Panc1 (cell line): ENCODE measurements at regions not wholly inside any gene's neighbourhood (a gene's known extent, or its start where the extent isn't known, plus 50 kb on each side); places are given as distances from the start of the nearest gene placed in this dataset.
A peak's percentile ranks its signal among the peaks of the same experiment; 100 is the strongest.

ENCODE experiments used
- ATAC-seq: fragments of 200-7000 bp; cut with Tn5 transposase; 2 replicates; pipeline ENCODE4 v1.9.1; 2020; ENCODE audit warnings: mild to moderate bottlenecking, moderate library complexity
- BruUV-seq: library from RNA; stranded (reverse); fragments of 400-500 nt; replicated peaks from 2 replicates; lab custom pipeline; 2021; lab: Mats Ljungman, UMichigan
- CTCF ChIA-PET: fragments of 300-600 bp; sonication (Branson Sonifier 250); formaldehyde crosslinking; loops from one replicate; lab custom pipeline; 2022; ENCODE audit warnings: antibody characterized with exemption; lab: Charles Lee
- POLR2A ChIA-PET: fragments of 300-600 bp; sonication (Branson Sonifier 250); formaldehyde crosslinking; loops from one replicate; lab custom pipeline; 2022; ENCODE audit warnings: antibody characterized with exemption; lab: Charles Lee
- DNase-seq: peaks from one replicate; pipeline ENCODE4 v3.0.0-alpha.2; 2010; ENCODE audit warnings: low read depth, low spot score
- H3K27ac ChIP-seq: 2 replicates; pipeline ENCODE4 v1.5.1; 2011; ENCODE audit warnings: mild to moderate bottlenecking, low read length, inconsistent platforms
- H3K27me3 ChIP-seq: fragments of 200-500 bp; sonication (Bioruptor generic); 2 replicates; pipeline ENCODE4 v1.6.0; 2014; ENCODE audit warnings: low read length, inconsistent platforms; ENCODE audit not compliant: control insufficient read depth, insufficient read depth
- H3K36me3 ChIP-seq: fragments of 200-500 bp; sonication (Bioruptor generic); 2 replicates; pipeline ENCODE4 v1.5.1; 2014; ENCODE audit warnings: inconsistent platforms, mild to moderate bottlenecking, low read length, moderate library complexity; ENCODE audit not compliant: control insufficient read depth, insufficient read depth
- H3K4me1 ChIP-seq: 2 replicates; pipeline ENCODE4 v1.5.1; 2011; ENCODE audit warnings: inconsistent platforms, mild to moderate bottlenecking, low read length, moderate library complexity; ENCODE audit not compliant: control insufficient read depth, insufficient read depth
- H3K4me3 ChIP-seq, 2 experiments: 2 replicates each; pipeline ENCODE4 v1.5.1; 2011 to 2012; ENCODE audit warnings: low read depth in 2 of 2, low read length in 2 of 2, mild to moderate bottlenecking in 2 of 2, inconsistent platforms in 1 of 2, moderate library complexity in 1 of 2
- H3K9me3 ChIP-seq: fragments of 200-500 bp; sonication (Bioruptor generic); 2 replicates; pipeline ENCODE4 v1.5.1; 2014; ENCODE audit warnings: low read depth, mild to moderate bottlenecking, inconsistent platforms, low read length, moderate library complexity; ENCODE audit not compliant: control insufficient read depth, insufficient read depth
- POLR2AphosphoS5 ChIP-seq: IDR thresholded peaks from 2 replicates; pipeline ENCODE4 v1.6.1; 2012; ENCODE audit warnings: mild to moderate bottlenecking, low read depth, low read length, moderate library complexity
- SIN3A ChIP-seq: IDR thresholded peaks from 2 replicates; pipeline ENCODE4 v1.6.1; 2012; ENCODE audit warnings: low read depth, mild to moderate bottlenecking, low read length, moderate library complexity, borderline replicate concordance; ENCODE audit not compliant: insufficient read depth
- TCF7L2 ChIP-seq: IDR thresholded peaks from 2 replicates; pipeline ENCODE4 v1.6.1; 2011; ENCODE audit warnings: mild to moderate bottlenecking, low read depth, low read length, inconsistent platforms
- in situ Hi-C: cut with HindIII; loops from 2 replicates; pipeline ENCODE4 v1.10.0; 2016; ENCODE audit warnings: low sequenced_read_pairs, low pct_unique_long_range_greater_than_20kb
- intact Hi-C: fragments of 100-400 bp; cut with micrococcal nuclease; formaldehyde crosslinking; loops from one replicate; pipeline ENCODE4 v1.10.0; 2022; ENCODE audit not compliant: unreplicated experiment
- TF ChIP-seq, protein P1 (sequence below): fragments of 450-650 bp; IDR thresholded peaks from 2 replicates; pipeline ENCODE4 v1.5.1; 2017; ENCODE audit warnings: mild to moderate bottlenecking
- TF ChIP-seq, protein P2 (sequence below), 2 experiments: IDR thresholded peaks; 2 replicates each; pipeline ENCODE4 v1.6.1; 2011 to 2012; ENCODE audit warnings: low read depth in 2 of 2, control low read depth in 1 of 2, low read length in 1 of 2, mild to moderate bottlenecking in 1 of 2, moderate library complexity in 1 of 2; ENCODE audit not compliant: insufficient read depth in 1 of 2

DNA sequence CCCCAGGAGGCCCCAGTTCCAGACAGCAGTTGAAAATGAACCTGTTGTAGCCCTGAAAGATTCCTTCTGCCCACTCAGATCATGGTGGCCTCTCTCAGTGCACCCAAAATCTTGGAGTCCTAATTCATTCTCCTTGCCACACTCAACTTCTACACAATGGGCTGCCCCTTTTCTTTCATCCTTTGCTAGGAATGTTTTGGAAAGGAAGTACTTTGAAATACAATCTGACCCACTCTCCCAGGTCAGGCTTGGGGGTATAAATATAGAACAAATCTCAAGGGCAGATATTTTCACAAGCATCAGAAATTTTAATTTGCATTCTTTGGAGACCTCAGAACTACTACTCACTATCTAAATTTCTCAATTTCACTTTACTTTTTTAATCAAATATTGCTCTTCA, 103.2 kb upstream of the SH3BP4 start:
- no peaks in the 10 kb centered on the region for H3K36me3 ChIP-seq
- BruUV-seq = no TSS peak
- no peak overlapping the region for H3K4me3 ChIP-seq
- ATAC-seq (no peak), DNase-seq (no peak)
- ChIA-PET POLR2A (no interaction called here), CTCF (no interaction called here)
- intact Hi-C loops = no loop called here
- no peak for TF ChIP-seq TCF7L2
- no peaks in the 10 kb centered on the region for H3K27me3 ChIP-seq
- H3K27ac ChIP-seq = peak overlapping the region; percentile 29; the same call in 1 of the 2 replicates
- in situ Hi-C loops = no loop called here
- no peaks in the 10 kb centered on the region for H3K4me1 ChIP-seq
- H3K9me3 ChIP-seq = no peaks in the 10 kb centered on the region; the same call in 1 of the 2 replicates

DNA sequence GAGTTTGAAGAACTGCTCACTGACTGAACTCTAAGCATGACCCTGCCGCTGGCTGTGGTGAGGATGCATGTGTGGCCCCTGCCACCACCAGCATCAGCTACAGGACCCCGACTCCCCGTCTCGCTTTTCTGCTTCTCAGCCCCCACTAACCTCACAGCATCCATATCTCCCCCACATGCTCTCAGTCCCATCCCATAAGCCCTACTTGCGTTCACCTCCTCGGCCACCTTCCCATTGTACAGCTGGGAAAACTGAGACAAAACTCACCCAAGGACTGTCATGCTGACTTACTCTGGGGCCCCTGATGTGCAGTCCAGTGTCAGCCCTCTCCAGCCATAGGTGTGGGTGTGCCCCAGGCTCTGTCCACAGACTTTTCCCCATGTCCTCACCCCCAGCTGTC, 104.2 kb upstream of the SH3BP4 start:
- Histone ChIP-seq H3K4me3 (no peak overlapping the region), H3K9me3 (no peaks in the 10 kb centered on the region; the same call in 1 of the 2 replicates), H3K36me3 (no peaks in the 10 kb centered on the region), H3K27me3 (no peaks in the 10 kb centered on the region), H3K27ac (peak overlapping the region; percentile 29; the same call in 1 of the 2 replicates), H3K4me1 (no peaks in the 10 kb centered on the region)
- intact Hi-C loops = no loop called here
- ChIA-PET POLR2A (no interaction called here), CTCF (interaction anchor here (0.7 kb wide), 1 partner anchor 855 kb away, joined by 3 read pairs; no protein-coding TSS in a partner anchor)
- TF ChIP-seq, protein P1, sequence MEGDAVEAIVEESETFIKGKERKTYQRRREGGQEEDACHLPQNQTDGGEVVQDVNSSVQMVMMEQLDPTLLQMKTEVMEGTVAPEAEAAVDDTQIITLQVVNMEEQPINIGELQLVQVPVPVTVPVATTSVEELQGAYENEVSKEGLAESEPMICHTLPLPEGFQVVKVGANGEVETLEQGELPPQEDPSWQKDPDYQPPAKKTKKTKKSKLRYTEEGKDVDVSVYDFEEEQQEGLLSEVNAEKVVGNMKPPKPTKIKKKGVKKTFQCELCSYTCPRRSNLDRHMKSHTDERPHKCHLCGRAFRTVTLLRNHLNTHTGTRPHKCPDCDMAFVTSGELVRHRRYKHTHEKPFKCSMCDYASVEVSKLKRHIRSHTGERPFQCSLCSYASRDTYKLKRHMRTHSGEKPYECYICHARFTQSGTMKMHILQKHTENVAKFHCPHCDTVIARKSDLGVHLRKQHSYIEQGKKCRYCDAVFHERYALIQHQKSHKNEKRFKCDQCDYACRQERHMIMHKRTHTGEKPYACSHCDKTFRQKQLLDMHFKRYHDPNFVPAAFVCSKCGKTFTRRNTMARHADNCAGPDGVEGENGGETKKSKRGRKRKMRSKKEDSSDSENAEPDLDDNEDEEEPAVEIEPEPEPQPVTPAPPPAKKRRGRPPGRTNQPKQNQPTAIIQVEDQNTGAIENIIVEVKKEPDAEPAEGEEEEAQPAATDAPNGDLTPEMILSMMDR = no peak
- TF ChIP-seq SIN3A (no peak), POLR2AphosphoS5 (no peak), TCF7L2 (no peak)
- TF ChIP-seq, protein P2, sequence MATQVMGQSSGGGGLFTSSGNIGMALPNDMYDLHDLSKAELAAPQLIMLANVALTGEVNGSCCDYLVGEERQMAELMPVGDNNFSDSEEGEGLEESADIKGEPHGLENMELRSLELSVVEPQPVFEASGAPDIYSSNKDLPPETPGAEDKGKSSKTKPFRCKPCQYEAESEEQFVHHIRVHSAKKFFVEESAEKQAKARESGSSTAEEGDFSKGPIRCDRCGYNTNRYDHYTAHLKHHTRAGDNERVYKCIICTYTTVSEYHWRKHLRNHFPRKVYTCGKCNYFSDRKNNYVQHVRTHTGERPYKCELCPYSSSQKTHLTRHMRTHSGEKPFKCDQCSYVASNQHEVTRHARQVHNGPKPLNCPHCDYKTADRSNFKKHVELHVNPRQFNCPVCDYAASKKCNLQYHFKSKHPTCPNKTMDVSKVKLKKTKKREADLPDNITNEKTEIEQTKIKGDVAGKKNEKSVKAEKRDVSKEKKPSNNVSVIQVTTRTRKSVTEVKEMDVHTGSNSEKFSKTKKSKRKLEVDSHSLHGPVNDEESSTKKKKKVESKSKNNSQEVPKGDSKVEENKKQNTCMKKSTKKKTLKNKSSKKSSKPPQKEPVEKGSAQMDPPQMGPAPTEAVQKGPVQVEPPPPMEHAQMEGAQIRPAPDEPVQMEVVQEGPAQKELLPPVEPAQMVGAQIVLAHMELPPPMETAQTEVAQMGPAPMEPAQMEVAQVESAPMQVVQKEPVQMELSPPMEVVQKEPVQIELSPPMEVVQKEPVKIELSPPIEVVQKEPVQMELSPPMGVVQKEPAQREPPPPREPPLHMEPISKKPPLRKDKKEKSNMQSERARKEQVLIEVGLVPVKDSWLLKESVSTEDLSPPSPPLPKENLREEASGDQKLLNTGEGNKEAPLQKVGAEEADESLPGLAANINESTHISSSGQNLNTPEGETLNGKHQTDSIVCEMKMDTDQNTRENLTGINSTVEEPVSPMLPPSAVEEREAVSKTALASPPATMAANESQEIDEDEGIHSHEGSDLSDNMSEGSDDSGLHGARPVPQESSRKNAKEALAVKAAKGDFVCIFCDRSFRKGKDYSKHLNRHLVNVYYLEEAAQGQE (IDR thresholded peaks at IDR 0.05; ENCODE audit: insufficient read depth in 1 of 2, low read depth in 2 of 2, low read length in 1 of 2) = no peak
- no peak for DNase-seq
- no peak for ATAC-seq
- no TSS peak for BruUV-seq
- in situ Hi-C loops = no loop called here

DNA sequence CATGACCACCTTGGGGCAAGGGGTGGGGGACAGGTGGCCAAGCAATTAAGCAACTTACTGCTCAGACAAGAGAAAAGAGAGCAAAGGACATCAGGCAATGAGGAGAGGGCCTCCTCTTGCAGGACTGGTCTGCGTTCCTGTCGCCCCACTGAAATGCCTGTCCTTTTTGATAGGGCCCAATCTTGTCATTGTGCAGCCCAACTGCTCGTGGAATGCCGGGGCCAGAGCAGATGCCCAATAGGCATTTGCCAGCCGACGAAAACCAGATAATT, 104.5 kb upstream of the SH3BP4 start:
- intact Hi-C loops (no loop called here), in situ Hi-C loops (no loop called here)
- BruUV-seq = no TSS peak
- no peak overlapping the region for H3K4me3 ChIP-seq
- no peaks in the 10 kb centered on the region for H3K27me3 ChIP-seq
- POLR2A ChIA-PET = no interaction called here
- no peaks in the 10 kb centered on the region; the same call in 1 of the 2 replicates for H3K9me3 ChIP-seq
- no peaks in the 10 kb centered on the region for H3K36me3 ChIP-seq
- DNase-seq (no peak), ATAC-seq (no peak)
- TF ChIP-seq SIN3A = no peak
- TF ChIP-seq POLR2AphosphoS5 = no peak
- no peak for TF ChIP-seq TCF7L2
- TF ChIP-seq, protein P2 (IDR thresholded peaks at IDR 0.05; ENCODE audit: insufficient read depth in 1 of 2, low read depth in 2 of 2, low read length in 1 of 2) = no peak
- TF ChIP-seq, protein P1 = no peak
- H3K27ac ChIP-seq = no peak overlapping the region
- no peaks in the 10 kb centered on the region for H3K4me1 ChIP-seq
- CTCF ChIA-PET = interaction anchor here (0.7 kb wide), 1 partner anchor 854 kb away, joined by 3 read pairs; no protein-coding TSS in a partner anchor
